GM12865 (cell line): ENCODE measurements at regions not wholly inside any gene's neighbourhood (a gene's known extent, or its start where the extent isn't known, plus 50 kb on each side); places are given as distances from the start of the nearest gene placed in this dataset.
"Not testable (repeated sequence)": the region's sequence is repeated elsewhere in the genome, so short reads cannot be mapped to it uniquely, and the experiment has no call there.

Experiments
- DNase-seq: peaks from one replicate; pipeline ENCODE4 v3.0.0; 2010; ENCODE audit warnings: low read depth
- H3K4me3 ChIP-seq: 2 replicates; pipeline ENCODE4 v1.5.1; 2011; ENCODE audit warnings: mild to moderate bottlenecking, low read depth, low read length, control low read depth
- CTCF ChIP-seq: IDR thresholded peaks from 2 replicates; pipeline ENCODE4 v1.5.1; 2011; ENCODE audit warnings: low read length, control low read depth, low read depth, inconsistent platforms; ENCODE audit not compliant: insufficient read depth; ENCODE audit errors: missing control alignments

GRCh38 chr4:37754410-37755185 lies 68.4 kb upstream of the RELL1 start:
- no peak for TF ChIP-seq CTCF
- DNase-seq, result no peak
- no peak overlapping the region for H3K4me3 ChIP-seq

GRCh38 chr4:37749398-37749988 lies 63.3 kb upstream of the RELL1 start:
- no peak for TF ChIP-seq CTCF
- H3K4me3 ChIP-seq, result no peak overlapping the region
- DNase-seq, result peak; percentile 22

GRCh38 chr4:37748485-37748884 lies 62.3 kb upstream of the RELL1 start:
- no peak overlapping the region for H3K4me3 ChIP-seq
- TF ChIP-seq CTCF, result no peak
- no peak for DNase-seq

GRCh38 chr4:37747772-37748330 lies 61.7 kb upstream of the RELL1 start:
- DNase-seq, result no peak
- TF ChIP-seq CTCF, result no peak
- no peak overlapping the region for H3K4me3 ChIP-seq

- DNase-seq, H3K4me3 ChIP-seq: not testable (repeated sequence)
Observed at GRCh38 chr4:37746852-37747251, 60.7 kb upstream of the RELL1 start.

- no peak for DNase-seq
- no peak overlapping the region for H3K4me3 ChIP-seq
- TF ChIP-seq CTCF, result no peak
Observed at GRCh38 chr4:37745946-37746345, 59.8 kb upstream of the RELL1 start.

GRCh38 chr4:37742149-37742548 lies 56.0 kb upstream of the RELL1 start:
- DNase-seq, result no peak
- no peak overlapping the region for H3K4me3 ChIP-seq
- no peak for TF ChIP-seq CTCF
